ENCODE measurements at regions not wholly inside any gene's neighbourhood (a gene's known extent, or its start where the extent isn't known, plus 50 kb on each side); places are given as distances from the start of the nearest gene placed in this dataset.
"Not testable (repeated sequence)": the region's sequence is repeated elsewhere in the genome, so short reads cannot be mapped to it uniquely, and the experiment has no call there.

- peaks cover 9% of the 10 kb centered on the region for H3K27me3 Mint-ChIP-seq
- peaks cover 0 to 1% (median 0%) of the 10 kb centered on the region in 3 donors for H3K4me1 Mint-ChIP-seq
- H3K27ac Mint-ChIP-seq: no peak overlapping the region
- peaks cover 0 to 3% (median 0%) of the 10 kb centered on the region in 3 donors for H3K9me3 Mint-ChIP-seq
- H3K4me3 Mint-ChIP-seq: no peak overlapping the region
- no peaks in the 10 kb centered on the region for H3K36me3 Mint-ChIP-seq
Observed at GRCh38 chr6:3529721-3530120, 72.9 kb upstream of the SLC22A23 start.

GRCh38 chr6:3529232-3529631 lies 72.4 kb upstream of the SLC22A23 start:
- H3K27ac Mint-ChIP-seq: no peak overlapping the region
- H3K4me3 Mint-ChIP-seq: no peak overlapping the region
- peaks cover 9% of the 10 kb centered on the region for H3K27me3 Mint-ChIP-seq
- H3K36me3 Mint-ChIP-seq: no peaks in the 10 kb centered on the region
- peaks cover 0 to 3% (median 0%) of the 10 kb centered on the region in 3 donors for H3K9me3 Mint-ChIP-seq
- peaks cover 0 to 1% (median 0%) of the 10 kb centered on the region in 3 donors for H3K4me1 Mint-ChIP-seq

- not testable (repeated sequence) for H3K9me3 Mint-ChIP-seq
Observed at GRCh38 chr6:3528081-3528671, 71.3 kb upstream of the SLC22A23 start.

GRCh38 chr6:3527651-3527977 lies 70.8 kb upstream of the SLC22A23 start:
- Mint-ChIP-seq H3K4me1 (no peaks in the 10 kb centered on the region), H3K36me3 (no peaks in the 10 kb centered on the region), H3K9me3 (no peaks in the 10 kb centered on the region), H3K4me3 (no peak overlapping the region), H3K27me3 (peaks cover 6% of the 10 kb centered on the region), H3K27ac (no peak overlapping the region)

More at GRCh38 chr6:3528081-3528671, 71.3 kb upstream of the SLC22A23 start:
- not testable (repeated sequence) for H3K27me3 Mint-ChIP-seq, H3K36me3 Mint-ChIP-seq, H3K4me1 Mint-ChIP-seq, H3K4me3 Mint-ChIP-seq, H3K27ac Mint-ChIP-seq

- Mint-ChIP-seq H3K9me3 (no peaks in the 10 kb centered on the region), H3K36me3 (no peaks in the 10 kb centered on the region), H3K27ac (no peak overlapping the region), H3K4me1 (no peaks in the 10 kb centered on the region), H3K4me3 (no peak overlapping the region), H3K27me3 (peaks cover 6% of the 10 kb centered on the region)
Observed at GRCh38 chr6:3526962-3527650, 70.3 kb upstream of the SLC22A23 start.

GRCh38 chr6:3525915-3526314 lies 69.1 kb upstream of the SLC22A23 start:
- Mint-ChIP-seq H3K36me3 (no peaks in the 10 kb centered on the region), H3K4me1 (no peaks in the 10 kb centered on the region), H3K4me3 (no peak overlapping the region), H3K9me3 (no peaks in the 10 kb centered on the region), H3K27ac (no peak overlapping the region), H3K27me3 (peaks cover 3% of the 10 kb centered on the region)

- Mint-ChIP-seq H3K27me3 (no peaks in the 10 kb centered on the region), H3K4me3 (no peak overlapping the region), H3K27ac (no peak overlapping the region), H3K4me1 (no peaks in the 10 kb centered on the region), H3K36me3 (no peaks in the 10 kb centered on the region), H3K9me3 (no peaks in the 10 kb centered on the region)
Observed at GRCh38 chr6:3524456-3524855, 67.6 kb upstream of the SLC22A23 start.

- no peak overlapping the region for H3K4me3 Mint-ChIP-seq
- H3K36me3 Mint-ChIP-seq: no peaks in the 10 kb centered on the region
- no peaks in the 10 kb centered on the region for H3K4me1 Mint-ChIP-seq
- no peaks in the 10 kb centered on the region for H3K9me3 Mint-ChIP-seq
- no peak overlapping the region for H3K27ac Mint-ChIP-seq
- H3K27me3 Mint-ChIP-seq: no peaks in the 10 kb centered on the region
Observed at GRCh38 chr6:3523966-3524365, 67.1 kb upstream of the SLC22A23 start.

- no peaks in the 10 kb centered on the region for H3K9me3 Mint-ChIP-seq
- H3K27me3 Mint-ChIP-seq: no peaks in the 10 kb centered on the region
- H3K4me3 Mint-ChIP-seq: no peak overlapping the region
- H3K27ac Mint-ChIP-seq: no peak overlapping the region
- H3K4me1 Mint-ChIP-seq: no peaks in the 10 kb centered on the region
- no peaks in the 10 kb centered on the region for H3K36me3 Mint-ChIP-seq
Observed at GRCh38 chr6:3523271-3523670, 66.4 kb upstream of the SLC22A23 start.

- Mint-ChIP-seq H3K9me3 (no peaks in the 10 kb centered on the region), H3K4me3 (no peak overlapping the region), H3K36me3 (no peaks in the 10 kb centered on the region), H3K27me3 (no peaks in the 10 kb centered on the region), H3K4me1 (no peaks in the 10 kb centered on the region), H3K27ac (no peak overlapping the region)
Observed at GRCh38 chr6:3522561-3523260, 65.9 kb upstream of the SLC22A23 start.

- H3K27ac Mint-ChIP-seq: no peak overlapping the region
Observed at GRCh38 chr6:3520281-3521230, 63.7 kb upstream of the SLC22A23 start.

GRCh38 chr6:3518356-3519190 lies 61.7 kb upstream of the SLC22A23 start:
- no peak overlapping the region for H3K4me3 Mint-ChIP-seq
- H3K4me1 Mint-ChIP-seq: no peaks in the 10 kb centered on the region
- H3K27me3 Mint-ChIP-seq: no peaks in the 10 kb centered on the region
- H3K27ac Mint-ChIP-seq: no peak overlapping the region
- no peaks in the 10 kb centered on the region for H3K36me3 Mint-ChIP-seq
- H3K9me3 Mint-ChIP-seq: no peaks in the 10 kb centered on the region

More at GRCh38 chr6:3520281-3521230, 63.7 kb upstream of the SLC22A23 start:
- Mint-ChIP-seq H3K4me1 (no peaks in the 10 kb centered on the region), H3K9me3 (no peaks in the 10 kb centered on the region), H3K36me3 (no peaks in the 10 kb centered on the region), H3K27me3 (no peaks in the 10 kb centered on the region), H3K4me3 (no peak overlapping the region)

GRCh38 chr6:3517350-3517749 lies 60.5 kb upstream of the SLC22A23 start:
- H3K4me1 Mint-ChIP-seq: no peaks in the 10 kb centered on the region
- no peaks in the 10 kb centered on the region for H3K36me3 Mint-ChIP-seq
- no peaks in the 10 kb centered on the region for H3K9me3 Mint-ChIP-seq
- peak overlapping the region in 1 of 4 donors; percentile 12 for H3K4me3 Mint-ChIP-seq
- H3K27me3 Mint-ChIP-seq: peaks cover 5% of the 10 kb centered on the region
- no peak overlapping the region for H3K27ac Mint-ChIP-seq

- Mint-ChIP-seq H3K27ac (no peak overlapping the region), H3K9me3 (no peaks in the 10 kb centered on the region), H3K4me1 (no peaks in the 10 kb centered on the region), H3K36me3 (no peaks in the 10 kb centered on the region), H3K27me3 (peaks cover 6% of the 10 kb centered on the region), H3K4me3 (no peak overlapping the region)
Observed at GRCh38 chr6:3516092-3516491, 59.2 kb upstream of the SLC22A23 start.

Data from IgD-negative memory B cell (primary cell).